ENCODE measurements at regions not wholly inside any gene's neighbourhood (a gene's known extent, or its start where the extent isn't known, plus 50 kb on each side); places are given as distances from the start of the nearest gene placed in this dataset.

DNA sequence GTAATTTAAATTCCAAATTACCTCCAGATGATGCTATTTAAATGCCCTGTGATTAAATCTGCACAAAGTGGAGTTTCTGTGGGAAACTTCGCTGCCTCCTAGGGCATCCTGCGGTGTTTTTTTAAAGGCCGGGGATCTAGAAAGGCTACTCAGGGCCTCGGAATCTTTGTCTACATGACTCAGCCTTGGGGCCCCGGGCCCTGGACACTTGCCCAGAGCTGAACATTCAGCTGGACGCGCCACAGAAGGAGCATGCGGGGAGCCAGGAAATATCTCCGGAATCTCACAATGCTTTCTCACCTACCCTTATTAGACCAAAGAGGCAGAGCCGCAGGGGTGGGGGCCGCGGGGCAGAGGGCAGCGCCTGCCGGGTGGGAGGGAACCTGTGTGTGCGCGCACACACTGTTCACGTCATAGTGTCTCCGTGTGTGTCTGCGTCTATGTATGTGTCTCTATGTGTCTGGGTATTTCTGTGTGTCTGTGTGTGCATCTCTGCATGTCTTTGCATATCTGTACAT, 145.5 kb upstream of the TPM1 start:
- TF ChIP-seq, protein P1, sequence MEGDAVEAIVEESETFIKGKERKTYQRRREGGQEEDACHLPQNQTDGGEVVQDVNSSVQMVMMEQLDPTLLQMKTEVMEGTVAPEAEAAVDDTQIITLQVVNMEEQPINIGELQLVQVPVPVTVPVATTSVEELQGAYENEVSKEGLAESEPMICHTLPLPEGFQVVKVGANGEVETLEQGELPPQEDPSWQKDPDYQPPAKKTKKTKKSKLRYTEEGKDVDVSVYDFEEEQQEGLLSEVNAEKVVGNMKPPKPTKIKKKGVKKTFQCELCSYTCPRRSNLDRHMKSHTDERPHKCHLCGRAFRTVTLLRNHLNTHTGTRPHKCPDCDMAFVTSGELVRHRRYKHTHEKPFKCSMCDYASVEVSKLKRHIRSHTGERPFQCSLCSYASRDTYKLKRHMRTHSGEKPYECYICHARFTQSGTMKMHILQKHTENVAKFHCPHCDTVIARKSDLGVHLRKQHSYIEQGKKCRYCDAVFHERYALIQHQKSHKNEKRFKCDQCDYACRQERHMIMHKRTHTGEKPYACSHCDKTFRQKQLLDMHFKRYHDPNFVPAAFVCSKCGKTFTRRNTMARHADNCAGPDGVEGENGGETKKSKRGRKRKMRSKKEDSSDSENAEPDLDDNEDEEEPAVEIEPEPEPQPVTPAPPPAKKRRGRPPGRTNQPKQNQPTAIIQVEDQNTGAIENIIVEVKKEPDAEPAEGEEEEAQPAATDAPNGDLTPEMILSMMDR (IDR thresholded peaks at IDR 0.05 in 8 of 11, conservative IDR thresholded peaks at IDR 0.05 in 3 of 11), result no peak
- no peak for TF ChIP-seq POLR2A (IDR thresholded peaks at IDR 0.05)
